Skin epidermis (tissue), 12 donors: ENCODE measurements at regions not wholly inside any gene's neighbourhood (a gene's known extent, or its start where the extent isn't known, plus 50 kb on each side); places are given as distances from the start of the nearest gene placed in this dataset.

ENCODE experiments used
- H3K27ac ChIP-seq, 21 experiments: fragments of 200-600 bp; sonication (generic) in 11 of 21; one replicate each; pipeline ENCODE4 v1.5.0; 2020; ENCODE audit warnings: mild to moderate bottlenecking in 3 of 21, inconsistent platforms in 2 of 21, moderate library complexity in 2 of 21
- H3K4me3 ChIP-seq, 7 experiments: fragments of 200-600 bp; sonication (generic) in 2 of 7; one replicate each; pipeline ENCODE4 v1.5.0; 2020; ENCODE audit warnings: inconsistent platforms in 2 of 7, mild to moderate bottlenecking in 2 of 7, moderate library complexity in 1 of 7

- no peak overlapping the region for H3K4me3 ChIP-seq
- H3K27ac ChIP-seq: no peak overlapping the region
Measured at GRCh38 chr3:64756398-64756986, 68.7 kb upstream of the ADAMTS9 start.

- Histone ChIP-seq H3K27ac (no peak overlapping the region), H3K4me3 (no peak overlapping the region)
Measured at GRCh38 chr3:64748244-64748904, 60.6 kb upstream of the ADAMTS9 start.

DNA sequence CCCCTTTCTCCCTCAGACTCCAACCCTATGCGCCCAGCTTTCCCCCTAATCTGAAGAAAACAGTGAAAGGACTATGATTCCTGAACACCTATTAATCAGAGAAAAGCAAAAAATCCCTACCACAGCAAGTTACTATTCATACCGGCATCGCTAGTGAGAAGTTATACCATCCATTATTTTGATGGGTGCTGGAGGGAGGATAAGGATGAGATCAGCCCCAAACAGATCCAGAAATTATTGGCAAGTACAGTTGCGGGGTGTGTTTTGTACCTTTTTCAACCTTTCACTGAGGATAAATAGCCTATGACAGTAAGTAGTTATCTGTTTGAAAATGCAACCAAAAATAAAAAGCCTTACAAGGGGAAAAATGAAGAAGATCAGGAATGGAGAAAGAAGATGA is 59.9 kb upstream of the ADAMTS9 start:
- H3K27ac ChIP-seq: no peak overlapping the region
- no peak overlapping the region for H3K4me3 ChIP-seq

GRCh38 chr3:64743887-64744243 is 56.1 kb upstream of the ADAMTS9 start:
- no peak overlapping the region for H3K27ac ChIP-seq

GRCh38 chr3:64743156-64743886 is 55.5 kb upstream of the ADAMTS9 start:
- Histone ChIP-seq H3K4me3 (no peak overlapping the region), H3K27ac (no peak overlapping the region)

More at GRCh38 chr3:64743887-64744243, 56.1 kb upstream of the ADAMTS9 start:
- no peak overlapping the region for H3K4me3 ChIP-seq

DNA sequence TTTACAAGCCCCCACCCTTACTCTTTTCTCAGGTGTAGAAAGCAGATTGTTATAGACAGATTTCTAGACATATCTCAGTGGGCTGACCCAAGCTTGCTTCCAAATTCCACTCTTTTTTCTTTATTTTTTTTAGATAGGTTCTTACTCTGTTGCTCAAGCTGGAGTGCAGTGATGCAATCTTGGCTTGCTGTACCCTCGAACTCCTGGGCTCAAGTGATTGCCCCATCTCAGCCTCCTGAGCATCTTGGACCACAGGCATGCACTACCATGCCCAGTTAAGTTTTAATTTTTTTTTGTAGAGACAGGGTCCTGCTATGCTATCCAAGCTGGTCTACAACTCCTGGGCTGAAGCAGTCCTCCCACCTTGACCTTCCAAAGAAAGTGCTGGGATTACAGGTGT is 53.5 kb upstream of the ADAMTS9 start:
- H3K27ac ChIP-seq: no peak overlapping the region
- H3K4me3 ChIP-seq: no peak overlapping the region

DNA sequence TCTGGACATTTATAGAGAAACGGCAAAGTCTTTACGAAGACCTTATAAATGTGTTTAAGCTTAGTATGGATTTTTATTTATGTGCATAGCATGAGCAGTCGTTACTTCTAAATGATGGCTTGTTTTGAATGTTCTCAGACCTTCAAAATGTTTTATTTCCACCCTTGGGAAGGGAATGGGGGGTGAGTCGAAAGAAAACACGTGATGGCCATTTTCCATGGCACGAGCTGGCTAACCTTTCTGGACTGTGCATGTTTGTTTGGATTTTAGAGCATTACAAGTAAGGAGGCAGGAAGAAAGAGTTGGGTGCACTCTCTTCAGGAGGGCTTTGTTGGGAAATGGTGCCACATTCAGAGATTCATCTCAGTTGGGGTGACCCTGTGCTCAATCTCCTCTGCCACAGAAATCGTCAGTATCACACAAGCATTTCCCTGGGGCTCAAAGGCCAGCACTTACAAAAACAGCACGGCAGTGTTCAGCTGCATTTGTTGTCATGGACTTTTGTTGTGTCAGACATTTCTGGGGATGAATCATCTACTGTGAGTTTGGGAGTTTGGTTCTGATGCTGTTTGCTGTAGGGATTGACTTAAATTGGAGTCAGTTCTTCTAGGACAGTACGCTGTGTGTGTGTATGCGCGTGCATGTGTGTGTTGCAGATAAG is 52.3 kb upstream of the ADAMTS9 start:
- Histone ChIP-seq H3K27ac (no peak overlapping the region), H3K4me3 (no peak overlapping the region)
